GM12878 (cell line): ENCODE measurements at regions not wholly inside any gene's neighbourhood (a gene's known extent, or its start where the extent isn't known, plus 50 kb on each side); places are given as distances from the start of the nearest gene placed in this dataset.

ENCODE experiments used
- ATAC-seq: fragments of 200-7000 bp; cut with Tn5 transposase; 3 replicates; pipeline ENCODE4 v1.9.1; 2020; ENCODE audit warnings: mild to moderate bottlenecking, moderate library complexity
- BruUV-seq: library from RNA; stranded (reverse); fragments of 400-500 nt; replicated peaks from 2 replicates; lab custom pipeline; 2021; lab: Mats Ljungman, UMichigan
- CTCF ChIA-PET: fragments of 300-600 bp; sonication (Branson Sonifier 250); formaldehyde crosslinking; extraction: SDS; loops from one replicate; lab custom pipeline; 2021; ENCODE audit warnings: inconsistent platforms; lab: Yijun Ruan, JAX
- POLR2A ChIA-PET: fragments of 350-600 bp; formaldehyde crosslinking; extraction: SDS; loops from one replicate; lab custom pipeline; 2021; ENCODE audit warnings: inconsistent platforms; lab: Charles Lee
- RAD21 ChIA-PET: fragments of 300-600 bp; sonication (Branson Sonifier 250); formaldehyde crosslinking; loops from one replicate; lab custom pipeline; 2023; ENCODE audit warnings: antibody characterized with exemption; ENCODE audit not compliant: unreplicated experiment; lab: Charles Lee
- SMC1A ChIA-PET: fragments of 300-600 bp; sonication (Branson Sonifier 250); formaldehyde crosslinking; loops from one replicate; lab custom pipeline; 2023; ENCODE audit not compliant: unreplicated experiment, uncharacterized antibody; lab: Charles Lee
- DNase-seq: peaks from one replicate; pipeline ENCODE4 v3.0.0-alpha.2; 2011; ENCODE audit warnings: low read depth, low spot score
- FAIRE-seq: peaks from 3 replicates; lab custom pipeline; 2011; peaks lifted over from hg19 to GRCh38; lab: Jason Lieb, UNC
- H2AFZ ChIP-seq: 2 replicates; pipeline ENCODE4 v1.6.0; 2011; ENCODE audit warnings: low read depth, low read length, control low read depth; ENCODE audit not compliant: control insufficient read depth
- H3K27ac ChIP-seq: 2 replicates; pipeline ENCODE4 v1.5.1; 2011; ENCODE audit warnings: control low read depth; ENCODE audit not compliant: control insufficient read depth, insufficient read depth
- H3K27me3 ChIP-seq, 2 experiments: replicated peaks in 1 of 2; 2 replicates each; pipeline versions ENCODE4 v1.6.0 to v1.6.1; 2011; ENCODE audit warnings: low read length in 1 of 2; ENCODE audit not compliant: control insufficient read depth in 2 of 2, insufficient read depth in 2 of 2
- H3K36me3 ChIP-seq, 2 experiments: 2 replicates each; pipeline ENCODE4 v1.5.1; 2011; ENCODE audit warnings: low read length in 1 of 2; ENCODE audit not compliant: control insufficient read depth in 2 of 2, insufficient read depth in 2 of 2
- H3K4me1 ChIP-seq: 2 replicates; pipeline ENCODE4 v1.6.1; 2011; ENCODE audit warnings: mild to moderate bottlenecking, low read length, moderate library complexity, mixed read lengths; ENCODE audit not compliant: control insufficient read depth, insufficient read depth
- H3K4me2 ChIP-seq: 2 replicates; pipeline ENCODE4 v1.6.0; 2011; ENCODE audit warnings: control low read depth; ENCODE audit not compliant: control insufficient read depth, insufficient read depth
- H3K4me3 ChIP-seq: fragments of 200-600 bp; sonication (generic); 2 replicates; pipeline ENCODE4 v1.5.1; 2016
- H3K79me2 ChIP-seq: 2 replicates; pipeline ENCODE4 v1.6.0; 2011; ENCODE audit warnings: low read length; ENCODE audit not compliant: control insufficient read depth, insufficient read depth
- H3K9ac ChIP-seq: 2 replicates; pipeline ENCODE4 v1.8.0; 2011; ENCODE audit warnings: low read length, control low read depth, mixed read lengths; ENCODE audit not compliant: control insufficient read depth, insufficient read depth
- H3K9me3 ChIP-seq: replicated peaks from 3 replicates; pipeline ENCODE4 v1.5.1; 2011; ENCODE audit warnings: mild to moderate bottlenecking, low read length; ENCODE audit not compliant: control insufficient read depth, insufficient read depth
- H4K20me1 ChIP-seq: 2 replicates; pipeline ENCODE4 v1.6.0; 2011; ENCODE audit not compliant: control insufficient read depth, insufficient read depth
- CHD4 ChIP-seq: fragments of 200-600 bp; sonication (generic); IDR thresholded peaks from 2 replicates; pipeline ENCODE4 v1.6.1; 2016; ENCODE audit warnings: mild to moderate bottlenecking
- EP300 ChIP-seq, 2 experiments: fragments of 150-350 bp in 1 of 2; IDR thresholded peaks; 2 replicates each; pipeline ENCODE4 v1.6.1; 2011 to 2012; ENCODE audit warnings: low read depth in 2 of 2, low read length in 2 of 2, borderline replicate concordance in 1 of 2, improper control_type of control experiment in 1 of 2, inconsistent platforms in 1 of 2; ENCODE audit not compliant: control insufficient read depth in 1 of 2
- IRF4 ChIP-seq: IDR thresholded peaks from 2 replicates; pipeline ENCODE4 v1.6.1; 2011; ENCODE audit warnings: low read depth, low read length
- KDM1A ChIP-seq: fragments of 200-600 bp; sonication (generic); IDR thresholded peaks from 2 replicates; pipeline ENCODE4 v1.6.1; 2016; ENCODE audit warnings: borderline replicate concordance
- MEF2B ChIP-seq: fragments of 450-650 bp; IDR thresholded peaks from 2 replicates; pipeline ENCODE4 v1.6.1; 2018; ENCODE audit warnings: mild to moderate bottlenecking, moderate library complexity; ENCODE audit not compliant: partially characterized antibody, poor library complexity, severe bottlenecking
- NFIC ChIP-seq: IDR thresholded peaks from 2 replicates; pipeline ENCODE4 v1.6.1; 2012; ENCODE audit warnings: low read depth, mild to moderate bottlenecking, inconsistent platforms, low read length, moderate library complexity
- PML ChIP-seq: IDR thresholded peaks from 2 replicates; pipeline ENCODE4 v1.6.1; 2012; ENCODE audit warnings: low read length, inconsistent platforms
- POLR2AphosphoS2 ChIP-seq: IDR thresholded peaks from 2 replicates; pipeline ENCODE4 v1.6.1; 2011; ENCODE audit warnings: low read depth, mild to moderate bottlenecking, low read length, improper control_type of control experiment, moderate library complexity
- POU2F2 ChIP-seq: IDR thresholded peaks from 3 replicates; pipeline ENCODE4 v1.6.1; 2011; ENCODE audit warnings: low read depth, mild to moderate bottlenecking, low read length, borderline replicate concordance
- SREBF2 ChIP-seq: IDR thresholded peaks from 2 replicates; pipeline ENCODE4 v1.6.1; 2012; ENCODE audit warnings: mild to moderate bottlenecking, low read length
- ZNF24 ChIP-seq: fragments of 450-650 bp; IDR thresholded peaks from 2 replicates; pipeline ENCODE4 v1.6.1; 2017; ENCODE audit warnings: antibody characterized with exemption, mild to moderate bottlenecking
- ZZZ3 ChIP-seq: IDR thresholded peaks from 2 replicates; pipeline ENCODE4 v1.6.1; 2011; ENCODE audit warnings: low read depth; ENCODE audit not compliant: control insufficient read depth, insufficient read length
- WGBS: methylation state at CpG from one replicate; pipeline ENCODE4 v1.1.6; 2016; ENCODE audit warnings: low lambda C conversion rate; ENCODE audit not compliant: insufficient replicate concordance, insufficient coverage; ENCODE audit errors: missing lambda C conversion rate; 5-methylcytosine and 5-hydroxymethylcytosine counted together
- in situ Hi-C: fragments of 300-500 bp; cut with MboI; formaldehyde crosslinking; loops from 9 replicates; pipeline ENCODE4 v1.14.3; 2018; ENCODE audit warnings: mixed read lengths
- intact Hi-C: fragments of 100-400 bp; cut with micrococcal nuclease; formaldehyde crosslinking; loops from one replicate; pipeline ENCODE4 v1.14.2; 2022; ENCODE audit not compliant: unreplicated experiment
- TF ChIP-seq, protein P1 (sequence below): fragments of 450-650 bp; IDR thresholded peaks from 2 replicates; pipeline ENCODE4 v1.6.1; 2017; ENCODE audit warnings: low read depth, mild to moderate bottlenecking, moderate library complexity
- TF ChIP-seq, protein P2 (sequence below): IDR thresholded peaks from 2 replicates; pipeline ENCODE4 v1.6.1; 2012; ENCODE audit warnings: low read depth, low read length, improper control_type of control experiment
- TF ChIP-seq, protein P3 (sequence below): IDR thresholded peaks from 2 replicates; pipeline ENCODE4 v1.6.1; 2011; ENCODE audit warnings: mild to moderate bottlenecking, low read depth, low read length, moderate library complexity; ENCODE audit not compliant: insufficient replicate concordance
- TF ChIP-seq, protein P4 (sequence below): fragments of 450-650 bp; IDR thresholded peaks from 2 replicates; pipeline ENCODE4 v1.6.1; 2014; ENCODE audit warnings: mild to moderate bottlenecking

DNA sequence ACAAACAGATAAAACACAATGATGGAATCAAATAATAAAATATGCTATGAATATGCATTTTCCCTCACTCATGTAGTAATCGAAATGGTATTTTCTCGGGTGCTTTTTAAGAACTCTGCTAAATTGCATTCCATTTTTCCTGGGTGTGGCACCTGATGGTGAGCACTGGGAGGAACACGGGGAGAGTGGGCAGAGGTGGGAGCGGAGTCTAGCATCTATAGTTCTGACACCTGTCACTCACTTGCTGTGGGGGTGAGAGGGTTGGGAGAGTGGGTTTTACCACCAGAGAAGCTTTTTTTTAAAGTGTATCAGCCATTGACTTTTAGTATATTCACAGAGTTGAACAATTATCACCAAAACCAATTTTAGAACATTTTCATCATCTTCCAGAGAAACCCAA lies 73.4 kb upstream of the PGBD5 start (continued):
- TF ChIP-seq PML (no peak), KDM1A (no peak), CHD4 (no peak), SREBF2 (no peak)

DNA sequence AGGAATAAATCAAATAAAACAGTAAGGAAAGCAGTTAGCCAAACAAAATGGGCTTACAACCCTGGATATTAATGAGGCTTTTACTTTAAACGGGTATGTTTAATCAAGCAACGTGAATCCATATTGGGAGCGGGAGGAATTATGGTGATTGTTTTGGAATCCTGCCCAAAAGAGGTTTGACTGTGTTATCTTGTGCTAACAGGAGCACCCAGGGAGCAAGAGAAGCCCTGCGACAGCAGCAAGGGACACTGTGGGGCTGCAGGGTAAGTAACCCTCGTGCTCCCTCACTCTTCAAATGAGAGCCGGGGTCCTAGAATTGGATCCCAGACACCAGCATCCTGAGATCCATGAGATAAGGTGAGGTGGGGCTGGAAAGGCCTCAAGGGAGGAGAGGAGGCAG lies 72.6 kb upstream of the PGBD5 start:
- Histone ChIP-seq H3K9ac (no peak overlapping the region), H3K4me1 (no peaks in the 10 kb centered on the region), H3K36me3 (no peaks in the 10 kb centered on the region), H3K9me3 (no peaks in the 10 kb centered on the region), H3K79me2 (no peaks in the 10 kb centered on the region), H2AFZ (no peak overlapping the region), H3K27me3 (no peaks in the 10 kb centered on the region), H3K4me2 (no peak overlapping the region), H3K27ac (no peak overlapping the region), H4K20me1 (no peaks in the 10 kb centered on the region), H3K4me3 (no peak overlapping the region)
- 62% methylated on average over 6 of the region's 6 CpGs for WGBS
- ATAC-seq = no peak
- TF ChIP-seq ZNF24 = no peak
- no peak for TF ChIP-seq NFIC
- TF ChIP-seq MEF2B = no peak
- TF ChIP-seq, protein P1, sequence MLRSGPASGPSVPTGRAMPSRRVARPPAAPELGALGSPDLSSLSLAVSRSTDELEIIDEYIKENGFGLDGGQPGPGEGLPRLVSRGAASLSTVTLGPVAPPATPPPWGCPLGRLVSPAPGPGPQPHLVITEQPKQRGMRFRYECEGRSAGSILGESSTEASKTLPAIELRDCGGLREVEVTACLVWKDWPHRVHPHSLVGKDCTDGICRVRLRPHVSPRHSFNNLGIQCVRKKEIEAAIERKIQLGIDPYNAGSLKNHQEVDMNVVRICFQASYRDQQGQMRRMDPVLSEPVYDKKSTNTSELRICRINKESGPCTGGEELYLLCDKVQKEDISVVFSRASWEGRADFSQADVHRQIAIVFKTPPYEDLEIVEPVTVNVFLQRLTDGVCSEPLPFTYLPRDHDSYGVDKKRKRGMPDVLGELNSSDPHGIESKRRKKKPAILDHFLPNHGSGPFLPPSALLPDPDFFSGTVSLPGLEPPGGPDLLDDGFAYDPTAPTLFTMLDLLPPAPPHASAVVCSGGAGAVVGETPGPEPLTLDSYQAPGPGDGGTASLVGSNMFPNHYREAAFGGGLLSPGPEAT = no peak
- TF ChIP-seq EP300 (IDR thresholded peaks at IDR 0.05; ENCODE audit: borderline replicate concordance in 1 of 2, control insufficient read depth in 1 of 2, low read depth in 2 of 2, low read length in 2 of 2) = no peak
- TF ChIP-seq POLR2AphosphoS2 = no peak
- TF ChIP-seq IRF4 = no peak
- no peak for TF ChIP-seq ZZZ3
- TF ChIP-seq, protein P2, sequence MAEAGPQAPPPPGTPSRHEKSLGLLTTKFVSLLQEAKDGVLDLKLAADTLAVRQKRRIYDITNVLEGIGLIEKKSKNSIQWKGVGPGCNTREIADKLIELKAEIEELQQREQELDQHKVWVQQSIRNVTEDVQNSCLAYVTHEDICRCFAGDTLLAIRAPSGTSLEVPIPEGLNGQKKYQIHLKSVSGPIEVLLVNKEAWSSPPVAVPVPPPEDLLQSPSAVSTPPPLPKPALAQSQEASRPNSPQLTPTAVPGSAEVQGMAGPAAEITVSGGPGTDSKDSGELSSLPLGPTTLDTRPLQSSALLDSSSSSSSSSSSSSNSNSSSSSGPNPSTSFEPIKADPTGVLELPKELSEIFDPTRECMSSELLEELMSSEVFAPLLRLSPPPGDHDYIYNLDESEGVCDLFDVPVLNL = no peak
- TF ChIP-seq, protein P3, sequence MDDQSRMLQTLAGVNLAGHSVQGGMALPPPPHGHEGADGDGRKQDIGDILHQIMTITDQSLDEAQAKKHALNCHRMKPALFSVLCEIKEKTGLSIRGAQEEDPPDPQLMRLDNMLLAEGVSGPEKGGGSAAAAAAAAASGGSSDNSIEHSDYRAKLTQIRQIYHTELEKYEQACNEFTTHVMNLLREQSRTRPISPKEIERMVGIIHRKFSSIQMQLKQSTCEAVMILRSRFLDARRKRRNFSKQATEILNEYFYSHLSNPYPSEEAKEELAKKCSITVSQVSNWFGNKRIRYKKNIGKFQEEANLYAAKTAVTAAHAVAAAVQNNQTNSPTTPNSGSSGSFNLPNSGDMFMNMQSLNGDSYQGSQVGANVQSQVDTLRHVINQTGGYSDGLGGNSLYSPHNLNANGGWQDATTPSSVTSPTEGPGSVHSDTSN = no peak
- TF ChIP-seq, protein P4, sequence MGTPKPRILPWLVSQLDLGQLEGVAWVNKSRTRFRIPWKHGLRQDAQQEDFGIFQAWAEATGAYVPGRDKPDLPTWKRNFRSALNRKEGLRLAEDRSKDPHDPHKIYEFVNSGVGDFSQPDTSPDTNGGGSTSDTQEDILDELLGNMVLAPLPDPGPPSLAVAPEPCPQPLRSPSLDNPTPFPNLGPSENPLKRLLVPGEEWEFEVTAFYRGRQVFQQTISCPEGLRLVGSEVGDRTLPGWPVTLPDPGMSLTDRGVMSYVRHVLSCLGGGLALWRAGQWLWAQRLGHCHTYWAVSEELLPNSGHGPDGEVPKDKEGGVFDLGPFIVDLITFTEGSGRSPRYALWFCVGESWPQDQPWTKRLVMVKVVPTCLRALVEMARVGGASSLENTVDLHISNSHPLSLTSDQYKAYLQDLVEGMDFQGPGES = no peak
- no peak for TF ChIP-seq POU2F2
- in situ Hi-C loops (no loop called here), intact Hi-C loops (no loop called here)
- CTCF ChIA-PET = no interaction called here
- RAD21 ChIA-PET = no interaction called here
- FAIRE-seq = no peak
- no peak for DNase-seq
- SMC1A ChIA-PET = no interaction called here
- POLR2A ChIA-PET = no interaction called here
- no TSS peak for BruUV-seq
